HG03175 (cell line): ENCODE measurements at regions not wholly inside any gene's neighbourhood (a gene's known extent, or its start where the extent isn't known, plus 50 kb on each side); places are given as distances from the start of the nearest gene placed in this dataset.
"Not testable (repeated sequence)": the region's sequence is repeated elsewhere in the genome, so short reads cannot be mapped to it uniquely, and the experiment has no call there.

Experiments
- ATAC-seq: cut with Tn5 transposase; IDR thresholded peaks from one replicate; pipeline ENCODE4 v1.9.1; 2021; ENCODE audit warnings: mild to moderate bottlenecking, moderate library complexity; ENCODE audit not compliant: unreplicated experiment

- no peak for ATAC-seq
Observed at GRCh38 chr3:5917932-5918331, 730.4 kb downstream of the EDEM1 start.

- no peak for ATAC-seq
Observed at GRCh38 chr3:5918626-5919025, 731.1 kb downstream of the EDEM1 start.

DNA sequence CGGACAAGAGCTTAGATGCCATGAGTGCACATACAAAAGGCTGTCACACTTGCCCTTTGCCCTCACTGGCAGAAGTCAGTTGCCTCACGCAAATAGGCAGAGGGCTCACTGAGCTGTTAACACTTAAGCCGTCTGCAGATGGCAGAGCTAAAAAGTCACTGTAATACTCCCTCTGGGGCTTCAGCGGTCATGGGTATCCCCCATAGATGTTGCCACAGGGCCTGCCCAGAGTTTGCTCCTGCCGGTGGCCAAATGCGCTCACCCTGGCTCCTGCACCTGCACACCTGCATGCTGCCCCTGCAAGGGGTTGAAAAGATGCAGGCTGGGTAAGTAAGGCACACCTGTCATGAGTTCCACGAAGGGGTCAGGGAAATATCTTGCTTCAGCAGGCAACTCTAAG is 741.5 kb downstream of the EDEM1 start:
- ATAC-seq, result no peak

- ATAC-seq, result not testable (repeated sequence)
Observed at GRCh38 chr3:5944061-5944460, 756.6 kb downstream of the EDEM1 start.

- no peak for ATAC-seq
Observed at GRCh38 chr3:5948084-5948483, 760.6 kb downstream of the EDEM1 start.

GRCh38 chr3:5951026-5951425 is 763.5 kb downstream of the EDEM1 start:
- ATAC-seq, result no peak

GRCh38 chr3:5972586-5972985 is 785.1 kb downstream of the EDEM1 start:
- ATAC-seq, result no peak

- ATAC-seq, result no peak
Observed at GRCh38 chr3:5974630-5975322, 787.3 kb downstream of the EDEM1 start.

GRCh38 chr3:5977331-5977730 is 789.8 kb downstream of the EDEM1 start:
- ATAC-seq, result no peak

DNA sequence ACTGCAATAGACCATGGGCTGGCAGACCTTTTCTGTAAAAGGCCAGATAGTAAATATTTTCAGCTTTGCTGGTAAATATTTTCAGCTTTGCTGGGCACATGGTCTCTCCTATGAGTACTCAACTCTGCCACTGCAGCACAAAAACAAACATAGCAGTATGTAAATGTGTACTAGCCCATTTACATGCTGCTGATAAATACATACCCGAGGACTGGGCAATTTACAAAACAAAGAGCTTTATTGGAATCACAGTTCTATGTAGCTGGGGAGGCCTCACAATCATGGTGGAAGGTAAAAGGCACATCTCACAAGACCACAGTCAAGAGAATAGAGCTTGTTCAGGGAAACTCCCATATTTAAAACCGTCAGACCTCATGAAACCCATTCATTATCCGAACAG is 793.0 kb downstream of the EDEM1 start:
- no peak for ATAC-seq

DNA sequence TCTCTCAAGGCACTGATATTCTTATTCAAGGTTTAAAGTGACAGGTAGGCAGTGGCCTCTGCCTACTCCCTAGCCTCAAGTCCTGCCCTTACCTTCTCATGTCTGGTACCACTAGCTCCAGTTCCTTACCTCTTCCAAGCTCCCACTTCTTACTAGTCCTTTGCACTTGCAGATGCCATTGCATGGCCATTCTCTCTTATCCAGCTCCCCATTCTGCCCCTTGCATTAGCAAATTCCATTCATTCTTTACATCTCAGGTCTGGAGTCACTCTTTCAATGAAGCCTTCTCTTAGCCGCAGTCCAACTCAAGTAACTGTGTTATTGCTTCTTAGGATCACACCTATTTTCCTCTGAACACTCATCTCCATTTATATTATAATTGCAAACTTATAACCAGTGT is 807.1 kb downstream of the EDEM1 start:
- no peak for ATAC-seq

GRCh38 chr3:6018456-6018855 is 830.9 kb downstream of the EDEM1 start:
- no peak for ATAC-seq

DNA sequence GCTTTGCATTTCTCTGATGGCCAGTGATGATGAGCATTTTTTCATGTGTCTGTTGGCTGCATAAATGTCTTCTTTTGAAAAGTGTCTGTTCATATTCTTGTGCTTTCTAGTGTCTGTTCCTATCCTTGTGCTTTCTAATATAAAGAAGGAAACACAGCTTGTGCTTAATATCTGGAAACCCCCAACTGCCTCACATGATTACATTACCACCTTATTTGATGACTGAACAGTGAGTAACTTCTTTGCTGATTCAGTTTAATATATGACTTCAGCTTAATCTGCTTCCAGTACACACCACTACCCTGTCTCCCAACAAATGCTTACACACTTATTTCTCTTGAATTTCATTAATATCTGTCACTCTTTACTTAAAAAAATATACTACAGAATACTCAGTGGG is 835.1 kb downstream of the EDEM1 start:
- no peak for ATAC-seq

GRCh38 chr3:6025032-6025431 is 835.9 kb upstream of the GRM7 start:
- no peak for ATAC-seq

- ATAC-seq, result not testable (repeated sequence)
Observed at GRCh38 chr3:6030648-6031047, 830.3 kb upstream of the GRM7 start.

DNA sequence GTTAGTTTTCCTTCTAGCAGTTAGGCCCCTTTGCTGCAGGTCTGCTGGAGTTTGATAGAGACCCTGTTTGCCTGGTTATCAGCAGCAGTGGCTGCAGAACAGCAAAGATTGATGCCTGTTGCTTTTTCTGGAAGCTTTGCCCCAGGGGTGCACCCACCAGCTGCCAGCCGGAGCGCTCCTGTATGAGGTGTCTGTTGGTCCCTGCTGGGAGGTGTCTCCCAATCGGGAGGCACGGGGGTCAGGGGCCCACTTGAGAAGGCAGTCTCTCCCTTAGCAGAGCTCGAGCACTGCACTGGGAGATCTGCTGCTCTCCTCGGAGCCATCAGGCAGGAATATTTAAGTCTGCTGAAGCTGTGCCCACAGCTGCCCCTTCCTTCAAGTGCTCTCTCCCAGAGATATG is 825.3 kb upstream of the GRM7 start:
- no peak for ATAC-seq

DNA sequence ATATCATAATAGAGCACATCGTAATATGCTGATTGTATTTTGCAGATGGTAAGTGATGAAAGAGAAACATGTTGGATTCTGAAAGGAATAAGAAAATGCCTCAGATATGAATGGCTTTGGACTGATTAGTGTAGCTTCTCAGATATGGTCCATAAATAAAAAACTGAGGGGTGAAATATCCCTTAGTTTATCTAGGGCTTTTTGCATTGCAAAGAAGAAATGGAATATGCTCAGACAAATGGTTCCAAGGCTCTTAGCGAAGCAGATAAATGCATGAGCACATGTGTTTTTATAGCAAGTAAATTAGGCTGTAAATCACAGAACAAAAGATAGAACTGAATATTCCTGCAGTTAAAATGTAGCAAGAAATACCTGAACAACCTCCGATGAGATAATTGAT is 820.9 kb upstream of the GRM7 start:
- no peak for ATAC-seq

- ATAC-seq, result no peak
Observed at GRCh38 chr3:6041894-6042293, 819.0 kb upstream of the GRM7 start.

DNA sequence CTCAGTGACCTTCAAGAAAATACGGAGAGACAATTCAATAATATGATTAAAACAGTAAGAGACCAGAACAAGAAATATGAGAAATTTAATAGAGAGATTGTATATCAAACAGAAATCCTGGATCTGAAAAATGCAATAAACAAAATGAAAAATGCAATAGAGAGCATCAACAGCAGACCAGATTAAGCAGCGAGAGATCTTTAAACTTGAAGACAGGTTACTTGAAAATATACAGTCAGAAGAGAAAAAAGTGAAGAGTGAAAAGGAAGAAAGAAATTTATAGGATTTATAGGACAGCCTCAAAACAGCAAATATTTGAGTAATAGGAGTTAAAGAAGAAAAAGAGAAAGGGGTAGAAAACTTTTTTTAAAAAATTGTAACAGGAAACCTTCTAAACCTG is 813.9 kb upstream of the GRM7 start:
- ATAC-seq, result no peak

GRCh38 chr3:6060251-6060650 is 800.7 kb upstream of the GRM7 start:
- no peak for ATAC-seq

DNA sequence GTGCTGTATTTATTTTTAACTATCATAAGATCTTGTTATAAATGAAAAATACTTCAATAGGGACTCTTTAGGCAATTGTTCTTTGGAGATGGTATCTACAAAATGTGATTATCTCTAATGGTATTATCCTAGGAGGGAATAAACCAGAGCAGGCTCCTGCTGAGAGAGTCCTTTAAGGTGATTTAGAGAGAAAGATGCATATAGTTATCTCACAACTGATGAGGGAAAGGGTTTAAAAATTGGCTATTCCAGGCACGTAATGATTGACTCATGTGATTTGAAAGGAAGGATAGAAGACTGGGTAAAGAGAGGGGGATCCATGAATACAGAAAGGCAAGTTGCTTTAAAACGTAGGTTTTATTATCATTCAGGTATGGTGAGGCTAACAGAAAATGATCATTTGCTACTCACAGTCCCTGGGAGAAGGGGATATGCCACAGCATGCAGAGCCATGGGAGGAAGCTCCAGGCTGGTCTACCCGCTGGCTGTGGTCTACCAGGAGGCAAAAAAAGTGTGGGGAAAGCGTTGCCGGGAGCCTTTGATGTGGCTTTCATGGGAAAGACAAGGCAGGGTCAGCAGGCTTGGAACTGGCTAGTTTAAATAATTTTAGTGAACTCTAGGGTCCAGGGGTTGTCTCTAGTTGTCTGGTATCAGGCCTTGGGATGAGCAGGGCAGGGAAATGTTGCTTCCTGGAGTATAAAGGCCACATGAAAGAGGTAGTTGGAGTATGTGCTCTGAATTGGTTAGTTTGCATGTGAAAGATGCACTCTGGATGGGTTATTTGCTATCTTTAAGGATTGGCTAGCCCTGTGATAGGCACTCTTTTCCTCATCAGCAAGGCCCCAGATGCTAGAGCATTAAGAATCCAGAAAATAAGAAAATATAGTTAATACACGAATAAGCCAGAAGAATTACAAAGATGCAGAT is 798.4 kb upstream of the GRM7 start:
- ATAC-seq, result no peak

DNA sequence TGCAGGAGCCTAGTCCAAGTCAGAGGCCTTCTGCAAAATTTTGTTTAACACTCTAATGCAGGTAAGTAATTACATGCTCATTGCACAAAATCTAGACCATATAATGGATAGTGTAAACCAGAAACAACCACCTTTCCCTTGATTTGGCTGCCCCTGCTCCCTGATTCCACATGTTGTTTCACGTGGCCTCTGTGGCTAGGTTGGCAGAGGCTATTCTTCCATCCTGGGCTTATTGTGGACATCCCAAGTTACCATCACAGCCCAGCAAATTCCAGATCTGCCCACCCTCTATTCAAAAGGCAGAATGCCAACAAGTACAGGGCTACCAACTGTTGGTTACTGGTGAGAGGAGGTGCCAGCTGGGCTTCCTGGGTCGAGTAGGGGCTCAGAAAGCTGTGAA is 794.5 kb upstream of the GRM7 start:
- no peak for ATAC-seq
